GF-D8 (cell line): ENCODE measurements at regions not wholly inside any gene's neighbourhood (a gene's known extent, or its start where the extent isn't known, plus 50 kb on each side); places are given as distances from the start of the nearest gene placed in this dataset.

Source experiments
- DNase-seq: peaks from one replicate; lab custom pipeline; 2025; lab: John Stamatoyannopoulos, UW

DNA sequence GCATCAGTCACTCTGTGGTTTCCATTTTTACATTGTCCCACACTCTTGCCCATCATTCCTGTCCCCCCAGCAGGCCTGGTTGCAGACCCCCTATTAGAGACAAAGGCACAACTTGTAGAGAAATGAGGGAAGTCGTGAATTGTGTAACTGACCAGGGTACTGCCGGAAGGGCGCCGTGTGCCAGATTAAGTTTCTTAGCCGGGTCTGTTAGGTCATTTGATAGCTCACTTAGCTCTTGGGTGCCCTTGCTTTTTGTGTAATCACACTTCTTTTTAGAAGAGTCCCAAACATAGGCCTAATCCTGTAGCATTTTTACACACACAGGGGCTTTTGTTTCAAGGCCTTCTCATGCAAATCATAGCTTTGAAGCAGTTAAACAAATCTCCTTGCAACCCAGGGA lies 87.2 kb downstream of the CTAGE1 start:
- DNase-seq, result no peak

DNA sequence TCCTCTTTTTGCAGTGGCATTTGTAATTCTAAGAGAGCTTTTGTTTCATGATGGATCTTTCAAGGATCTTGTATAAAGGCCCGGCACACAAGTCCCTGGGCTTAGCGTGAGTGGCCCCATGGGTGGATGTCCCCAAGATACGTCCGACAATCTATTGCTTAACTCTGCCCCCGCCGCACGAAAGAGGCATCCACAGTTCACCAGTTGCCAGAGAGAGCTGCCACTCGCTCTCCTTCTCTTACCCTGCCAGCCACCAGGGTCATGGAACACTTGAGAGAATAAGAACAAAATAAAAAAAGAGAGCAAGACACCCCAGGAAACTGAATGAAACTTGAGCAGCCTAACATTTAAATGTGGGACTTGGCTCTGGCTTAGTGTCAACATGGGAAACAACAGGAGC lies 92.3 kb downstream of the CTAGE1 start:
- no peak for DNase-seq

DNA sequence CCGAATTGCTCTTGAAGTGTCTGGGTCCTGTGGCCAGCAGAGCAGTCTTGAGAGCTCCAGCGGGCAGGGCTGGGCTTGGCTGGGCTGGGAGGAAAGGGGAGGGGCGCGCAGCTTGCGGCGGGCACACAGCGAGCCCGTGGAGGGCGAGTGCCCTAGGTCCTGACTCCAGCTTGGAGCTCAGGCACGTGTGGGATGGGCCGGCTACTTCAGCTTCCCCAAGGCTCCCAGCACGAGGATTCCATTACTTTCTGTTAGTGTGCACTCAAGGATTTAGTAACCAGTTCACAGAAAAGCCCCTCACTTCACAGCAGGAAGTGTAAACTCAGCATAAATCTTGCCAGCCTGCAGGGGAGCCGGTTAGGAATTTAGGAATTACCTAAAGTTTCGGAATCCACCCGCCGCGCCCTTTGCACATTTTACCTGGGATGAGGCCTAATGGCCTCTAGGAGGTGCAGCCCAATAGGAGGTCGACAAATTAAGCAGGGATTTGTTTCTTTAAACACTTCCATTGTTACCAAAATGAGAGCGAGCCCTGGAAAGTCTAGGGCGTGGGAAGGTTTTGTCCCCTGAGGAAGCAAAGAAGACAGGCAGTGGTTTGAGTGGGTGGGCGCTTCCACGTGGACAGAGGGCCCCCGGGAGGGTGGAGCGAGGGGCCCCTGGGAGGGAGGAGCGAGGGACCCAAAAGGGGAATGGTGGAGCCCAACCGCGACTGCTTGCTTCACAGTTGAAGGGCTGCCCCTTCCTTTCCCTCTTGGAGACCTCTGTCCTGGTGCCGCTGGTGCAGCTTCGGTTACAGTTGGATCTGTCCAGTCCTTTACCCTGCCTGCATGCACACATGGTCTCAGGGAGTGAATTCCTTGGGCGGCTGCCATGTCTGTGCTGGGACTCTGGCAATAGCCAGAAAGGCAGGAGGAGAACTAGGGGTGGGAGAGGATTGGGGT lies 93.3 kb downstream of the CTAGE1 start:
- DNase-seq, result no peak

DNA sequence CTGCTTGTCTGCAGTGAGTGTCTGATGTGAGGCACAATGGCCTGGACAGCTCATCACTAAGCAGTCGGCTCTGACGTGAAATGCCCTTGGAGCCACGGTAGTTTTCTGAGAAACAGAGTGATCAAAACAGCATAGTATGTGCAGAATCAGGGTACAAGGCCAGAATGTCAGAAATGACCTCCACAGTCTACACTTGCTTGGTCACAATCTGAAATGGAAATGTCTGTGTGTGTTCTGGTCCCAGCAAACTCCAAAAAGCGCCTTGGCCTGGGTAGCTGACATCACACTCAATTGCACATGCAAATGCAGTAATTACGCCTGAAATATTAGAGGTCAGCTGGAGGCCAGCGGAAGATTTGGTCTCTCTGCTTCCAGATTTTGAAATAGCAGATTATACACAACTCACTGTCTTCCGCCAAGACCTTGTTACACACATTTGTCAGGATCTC lies 95.4 kb downstream of the CTAGE1 start:
- no peak for DNase-seq

DNA sequence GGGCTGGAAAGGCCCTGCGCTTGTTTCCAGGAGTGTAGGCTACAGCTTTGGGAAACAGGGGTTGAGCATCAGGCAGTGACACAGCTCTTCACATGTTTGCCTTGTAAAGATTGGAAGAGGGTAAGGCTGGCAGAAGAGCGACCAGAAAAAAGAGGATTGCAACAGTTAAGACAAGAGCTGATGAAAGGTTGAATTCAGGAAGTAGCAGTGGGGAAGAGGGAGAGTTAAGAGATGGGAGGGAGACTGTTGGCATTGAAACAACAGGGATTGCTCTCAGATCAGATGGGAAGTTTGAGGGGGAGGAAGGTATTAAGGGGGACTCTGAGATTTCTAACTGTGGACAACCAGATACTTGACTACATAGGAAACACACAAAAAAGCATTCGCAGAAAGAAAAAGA lies 96.9 kb downstream of the CTAGE1 start:
- DNase-seq, result no peak

DNA sequence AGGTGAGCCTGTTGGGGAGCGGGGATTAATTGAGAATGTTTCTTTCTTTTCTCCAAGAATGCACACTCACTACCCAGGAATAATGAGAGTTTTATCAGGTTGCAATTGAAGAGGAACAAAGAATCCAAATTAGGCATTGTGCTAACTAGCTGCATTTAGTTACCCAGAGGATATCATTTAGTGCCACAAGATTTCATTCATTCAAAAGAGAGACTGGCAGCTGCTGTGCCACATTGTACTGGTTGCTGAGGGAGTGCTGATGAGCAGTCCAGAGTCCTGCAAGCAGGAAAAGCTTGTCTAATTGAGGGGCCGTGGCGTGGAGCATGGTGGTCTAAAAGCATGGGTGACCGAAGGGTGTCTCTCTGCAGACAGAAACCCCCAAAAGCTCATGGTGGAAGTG lies 97.6 kb downstream of the CTAGE1 start:
- DNase-seq, result no peak

DNA sequence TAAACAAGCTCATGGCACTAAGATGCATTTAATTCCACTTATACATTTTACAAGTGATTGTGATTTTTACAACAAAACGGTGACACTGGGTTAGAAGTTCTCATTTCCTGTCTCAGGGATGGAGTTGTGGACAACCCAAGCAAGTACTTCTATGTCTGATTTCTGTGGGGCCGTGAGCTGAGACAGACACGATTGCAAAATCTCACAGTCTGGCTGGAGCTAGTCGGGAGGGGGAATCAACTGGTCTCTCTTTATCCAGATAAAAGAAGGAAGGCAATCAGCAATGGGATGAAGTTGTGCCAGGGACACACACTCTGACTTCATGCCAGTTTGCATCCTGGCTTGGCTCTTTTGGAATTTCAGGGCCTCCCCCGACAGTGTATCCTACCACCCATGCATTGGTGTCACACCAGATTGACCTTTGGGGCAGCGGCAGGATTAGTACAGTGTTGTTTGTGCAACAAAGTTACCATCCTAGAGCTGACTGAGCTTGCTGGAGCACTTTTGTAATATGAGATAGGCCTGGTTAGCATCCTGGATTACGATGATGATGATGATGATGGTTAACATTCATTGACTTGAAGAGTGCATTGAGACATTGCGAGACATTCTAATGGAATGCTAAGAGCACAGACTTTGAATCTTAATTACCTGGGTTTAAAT lies 98.8 kb downstream of the CTAGE1 start:
- DNase-seq, result no peak

DNA sequence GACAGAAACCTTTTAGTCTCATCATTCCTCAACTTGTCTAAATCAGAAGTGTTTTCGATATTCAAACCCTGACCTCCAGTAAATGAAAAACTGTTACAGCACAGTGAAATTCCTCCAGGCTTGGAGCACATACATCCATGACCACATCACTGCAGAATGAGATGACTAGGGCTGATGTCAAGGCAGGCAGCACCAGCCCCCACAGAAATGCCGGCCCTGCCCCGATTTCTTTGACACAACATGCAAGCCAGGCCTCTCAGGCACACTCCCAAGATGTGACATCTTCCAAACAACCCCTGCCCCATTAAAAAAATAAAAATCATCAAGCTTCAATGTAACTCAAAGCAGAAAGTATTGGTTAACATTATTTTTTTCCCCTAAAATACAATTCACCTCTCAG lies 103.3 kb downstream of the CTAGE1 start:
- no peak for DNase-seq

DNA sequence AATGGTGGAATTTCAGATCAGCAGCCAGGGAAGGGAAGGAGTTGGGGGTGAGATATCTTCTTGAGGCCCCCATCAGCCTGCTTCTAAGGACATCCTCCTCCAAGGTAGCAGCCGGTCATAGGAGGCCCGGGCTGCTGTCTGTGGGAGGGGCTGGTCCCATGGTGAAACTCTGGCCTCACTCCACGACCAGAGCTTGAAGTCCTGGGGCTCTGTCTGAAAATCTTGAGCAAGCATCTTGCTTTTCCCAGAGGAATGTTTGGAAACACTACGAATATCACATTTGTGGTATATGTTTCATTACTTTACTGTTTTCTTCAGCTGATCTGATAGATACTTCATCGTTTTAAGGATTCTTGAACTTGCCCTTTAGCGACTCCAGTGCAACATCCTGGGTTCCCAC lies 103.7 kb downstream of the CTAGE1 start:
- DNase-seq, result no peak

DNA sequence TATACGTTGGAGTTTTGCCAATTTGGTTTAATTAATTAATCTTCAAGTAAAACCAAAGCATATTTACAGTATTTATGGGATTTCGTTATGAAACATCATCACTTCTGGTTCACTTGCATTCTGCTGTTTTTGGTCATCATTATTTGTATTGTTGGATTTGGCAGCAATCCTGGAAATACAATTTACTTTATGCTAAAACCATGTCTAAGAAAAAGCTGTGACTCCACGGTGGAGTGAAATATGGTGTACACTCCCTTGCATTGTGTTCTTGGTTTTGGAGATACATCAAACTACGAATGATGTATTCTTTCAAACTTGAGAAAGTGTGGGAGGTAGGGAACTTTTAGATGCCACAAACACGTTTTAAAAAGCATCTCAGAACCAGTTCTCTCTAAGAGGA lies 106.4 kb downstream of the CTAGE1 start:
- no peak for DNase-seq

DNA sequence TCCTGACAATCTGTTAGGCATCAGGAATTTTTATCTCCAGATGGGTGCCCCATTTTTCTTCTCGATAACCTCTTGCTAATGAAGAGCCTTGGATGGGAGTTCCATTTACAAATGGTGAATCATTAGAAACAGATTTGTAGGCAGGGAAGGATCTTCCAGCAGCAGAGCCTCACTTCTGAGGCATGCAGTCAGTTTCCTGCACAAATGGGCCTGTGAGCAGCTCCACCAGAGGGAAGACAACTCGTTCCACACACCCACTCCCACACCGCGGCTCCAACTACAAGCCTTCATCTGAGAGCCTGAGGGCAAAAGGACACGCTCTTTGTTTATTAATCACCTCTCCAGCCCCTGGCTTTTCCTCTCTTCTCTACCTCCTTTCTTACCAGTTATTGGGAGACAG lies 108.5 kb downstream of the CTAGE1 start:
- DNase-seq, result no peak

DNA sequence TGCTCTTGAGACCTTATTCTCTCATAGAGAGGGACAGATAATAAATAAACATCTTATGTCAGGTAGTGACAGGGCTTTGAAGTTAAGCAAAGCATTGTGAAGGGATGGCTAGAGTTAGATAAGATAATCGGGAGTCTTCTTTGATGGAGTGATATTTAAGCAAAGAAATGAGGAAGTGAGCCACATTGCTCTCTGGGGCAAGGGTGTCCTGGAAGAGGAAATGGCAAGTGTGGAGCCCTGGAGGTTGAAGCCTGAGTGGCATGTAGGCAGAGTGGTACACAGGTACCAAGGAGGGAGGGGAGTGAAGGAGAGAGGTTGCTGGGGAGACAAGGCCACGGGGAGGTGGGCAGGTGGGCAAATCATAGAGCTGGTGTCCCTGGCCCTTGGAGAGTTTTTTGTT lies 110.2 kb downstream of the CTAGE1 start:
- peak; percentile 59 for DNase-seq

DNA sequence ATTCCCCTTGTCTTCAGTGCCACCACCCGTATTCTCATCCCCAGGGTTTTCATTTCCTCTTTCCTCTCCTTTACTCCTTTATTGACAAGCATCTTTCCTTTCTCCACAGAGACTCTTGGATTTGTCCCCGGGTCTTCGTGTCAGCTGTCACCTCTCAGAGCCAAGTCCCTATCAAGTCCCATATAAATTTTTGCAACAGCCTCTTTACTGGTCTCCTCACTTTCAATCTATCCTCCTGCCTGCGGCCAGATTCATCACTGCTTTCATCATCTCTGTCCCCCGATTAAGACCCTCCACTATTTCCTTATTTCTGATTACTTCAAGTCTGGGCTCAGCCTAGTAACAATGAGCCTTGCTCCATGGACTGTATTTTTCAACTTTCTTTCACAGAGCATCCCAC lies 113.8 kb downstream of the CTAGE1 start:
- DNase-seq, result no peak

DNA sequence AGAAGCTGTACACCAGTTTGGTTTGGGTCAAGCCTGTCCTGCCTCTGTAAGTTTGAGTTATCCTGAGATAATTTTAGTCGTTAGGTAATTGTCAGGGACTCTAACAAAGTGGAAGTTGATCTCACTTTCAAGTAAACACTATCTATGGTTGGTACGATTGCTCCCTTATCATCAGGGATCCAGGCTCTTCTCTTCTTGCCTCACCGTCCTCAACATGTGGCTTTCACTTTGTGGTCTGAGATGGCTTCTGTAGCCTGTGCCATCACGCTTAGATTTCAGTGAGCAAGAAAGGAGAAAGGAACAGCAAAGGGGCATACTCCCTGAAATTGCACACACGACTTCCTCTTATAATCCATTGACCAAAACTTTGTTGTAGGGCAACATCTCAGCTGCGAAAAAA lies 115.6 kb downstream of the CTAGE1 start:
- DNase-seq, result peak; percentile 98

DNA sequence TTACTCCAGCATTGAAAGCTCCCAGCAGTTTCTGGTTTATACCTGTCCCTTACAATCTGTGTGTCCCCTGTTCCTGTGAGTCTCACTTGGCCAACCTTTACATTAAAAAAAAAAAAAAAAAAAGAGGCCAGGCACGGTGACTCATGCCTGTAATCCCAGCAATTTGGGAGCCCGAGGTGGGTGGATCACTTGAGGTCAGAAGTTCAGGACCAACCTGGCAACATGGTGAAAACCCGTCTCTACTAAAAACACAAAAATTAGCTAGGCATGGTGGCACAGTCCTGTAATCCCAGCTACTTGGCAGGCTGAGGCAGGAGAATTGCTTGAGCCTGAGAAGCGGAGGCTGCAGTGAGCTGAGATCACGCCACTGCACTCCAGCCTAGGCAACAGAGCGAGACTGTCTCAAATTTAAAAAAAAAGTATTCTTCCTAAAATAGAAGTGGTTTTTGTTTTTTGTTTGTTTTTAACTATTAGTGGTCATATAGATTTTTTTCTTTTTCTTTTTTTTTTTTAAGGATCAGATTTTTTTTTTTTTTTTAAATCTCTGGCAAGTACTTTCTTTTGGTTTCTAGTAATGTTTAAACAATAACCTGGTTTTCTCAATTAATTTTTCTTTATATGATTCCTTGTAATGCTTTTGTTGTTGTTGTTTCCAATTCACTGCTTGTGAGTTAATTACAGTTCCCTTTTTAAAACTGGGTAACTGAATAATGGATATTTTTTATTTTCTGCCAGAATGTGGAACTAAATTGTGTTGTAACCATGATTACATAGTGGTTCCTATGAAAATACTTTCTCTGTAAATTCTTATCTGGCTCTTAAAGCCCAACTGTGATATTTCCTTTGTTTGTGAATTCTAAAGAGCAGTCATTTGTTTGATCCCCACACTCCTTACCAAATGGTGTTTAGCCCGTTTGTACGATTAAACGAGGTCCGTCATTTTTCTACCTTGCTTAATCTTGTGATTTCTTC lies 116.8 kb downstream of the CTAGE1 start:
- DNase-seq, result peak; percentile 90

DNA sequence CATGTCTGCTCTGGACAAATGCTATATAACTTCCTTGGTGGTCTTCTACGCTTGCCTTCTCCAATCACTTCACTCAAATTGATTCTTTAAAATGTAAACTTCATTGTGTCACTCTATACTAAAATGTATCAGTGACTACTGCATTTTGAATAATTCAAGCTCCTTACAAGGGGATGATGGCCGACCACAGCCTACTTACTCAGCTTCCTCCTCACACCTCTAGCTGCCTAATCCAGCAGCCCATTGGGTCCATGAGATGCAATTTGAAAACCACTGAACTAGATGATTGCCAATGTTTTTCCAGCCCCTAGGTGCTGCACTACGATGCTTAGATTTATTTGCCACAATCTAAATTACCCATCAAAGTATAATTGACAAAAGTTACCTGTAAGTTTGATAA lies 120.7 kb downstream of the CTAGE1 start:
- no peak for DNase-seq

DNA sequence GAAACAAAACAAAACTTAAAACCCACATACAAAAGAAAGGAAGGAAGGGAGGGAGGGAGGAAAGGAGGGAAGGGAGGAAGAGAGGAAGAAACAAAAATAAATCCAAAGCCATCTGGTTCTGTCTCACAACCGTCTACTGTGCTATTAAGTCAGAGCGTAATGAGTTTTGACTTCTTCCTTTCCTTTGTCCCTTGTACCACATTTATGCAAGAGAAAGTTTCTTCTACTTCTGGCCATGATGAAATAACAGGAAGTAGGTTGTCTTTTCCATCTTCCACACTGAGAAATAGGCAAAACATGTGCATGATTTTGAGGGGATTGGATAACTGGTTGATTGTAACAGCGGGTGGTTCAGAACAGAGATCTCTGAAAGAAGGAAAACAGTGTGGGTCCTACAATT lies 121.4 kb downstream of the CTAGE1 start:
- peak; percentile 53 for DNase-seq

DNA sequence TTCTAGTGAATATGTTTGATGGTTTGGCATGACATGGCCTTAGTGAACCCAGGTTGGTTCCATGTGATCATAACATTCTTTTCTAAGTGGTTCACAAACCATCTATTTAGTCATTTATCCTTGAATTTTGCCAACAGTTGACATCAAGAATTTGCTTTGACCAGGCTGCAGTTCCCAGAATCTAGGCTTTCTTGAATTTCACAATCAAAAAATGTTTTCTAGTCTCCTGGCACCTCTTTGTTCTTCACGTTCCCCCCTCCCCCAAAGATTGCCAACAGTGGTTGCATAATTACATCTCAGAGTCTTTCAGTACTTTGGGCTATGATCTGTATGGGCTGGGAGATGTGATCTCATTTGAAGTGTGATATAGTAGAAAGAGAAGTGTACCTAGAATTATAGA lies 124.0 kb downstream of the GATA6 start:
- DNase-seq, result no peak

DNA sequence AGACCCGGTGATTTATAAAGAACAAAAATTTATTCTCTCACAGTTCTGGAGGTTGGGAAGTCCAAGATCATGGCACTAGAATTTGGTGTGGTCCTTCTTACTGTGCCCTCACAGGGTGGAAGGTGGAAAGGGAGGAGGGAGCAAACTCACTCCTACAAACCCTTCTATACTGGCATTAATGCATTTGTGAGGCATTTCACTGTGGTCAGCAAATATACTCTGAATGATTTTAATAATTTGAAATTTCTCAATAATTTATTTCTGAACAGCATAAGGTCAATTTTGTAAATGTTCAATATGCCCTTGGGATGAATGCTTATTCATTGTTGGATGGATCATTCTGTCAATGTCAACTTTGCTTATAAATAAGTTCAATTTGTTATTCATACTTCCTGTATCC lies 120.6 kb downstream of the GATA6 start:
- no peak for DNase-seq

DNA sequence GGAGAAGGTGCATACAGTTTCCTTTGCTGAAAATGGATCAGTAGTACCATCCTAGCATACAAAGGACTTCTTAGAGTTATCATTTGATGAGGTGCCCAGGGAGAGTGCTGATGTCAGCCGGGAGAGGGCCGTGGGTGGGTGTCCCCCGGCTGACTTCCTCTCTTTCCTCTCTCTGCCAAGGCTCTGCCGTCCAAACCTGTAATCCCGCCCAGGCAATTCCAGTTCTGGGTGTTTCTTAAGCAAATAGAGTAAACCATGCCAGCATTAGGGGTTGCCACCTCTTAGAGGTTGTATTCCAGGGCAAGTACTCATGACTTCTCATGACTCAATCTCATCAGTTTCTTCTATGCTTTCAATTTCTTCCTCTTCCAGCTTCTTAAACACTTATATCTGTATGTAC lies 117.2 kb downstream of the GATA6 start:
- DNase-seq, result no peak

DNA sequence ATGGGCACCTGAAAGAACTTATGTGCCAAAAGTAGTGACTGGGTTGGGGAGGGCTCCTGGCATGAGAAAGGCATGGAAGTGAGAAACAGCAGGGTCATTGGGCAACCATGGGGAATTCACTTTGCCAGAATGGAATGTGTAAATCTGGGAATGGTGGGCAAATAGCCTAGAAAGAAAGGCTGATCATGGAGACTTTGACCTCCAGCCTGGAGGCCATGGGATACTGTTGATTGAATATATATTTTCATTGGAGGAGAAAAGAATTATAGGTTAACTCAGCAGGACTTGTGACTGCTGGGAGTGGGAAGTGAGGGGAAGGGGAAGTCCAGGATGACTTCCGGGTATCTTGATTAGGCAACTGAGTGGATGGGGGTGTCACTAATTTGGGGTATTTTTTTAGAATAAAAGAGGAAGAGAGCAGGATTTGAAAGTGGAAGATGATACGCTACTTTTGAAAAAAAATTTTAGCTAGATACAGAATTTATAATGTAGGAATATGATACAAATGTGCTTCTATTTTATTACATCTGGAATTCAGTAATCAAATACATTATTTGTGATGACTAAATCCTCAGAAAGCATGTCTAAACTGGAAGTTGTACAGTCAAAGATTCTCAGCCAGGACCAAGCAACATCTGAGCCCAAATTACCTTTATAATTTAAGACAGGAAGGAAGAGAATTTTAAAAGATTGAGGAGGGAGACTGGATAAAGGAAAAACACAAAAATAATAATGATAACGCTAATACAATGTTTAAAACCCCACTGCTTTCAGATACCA lies 116.2 kb downstream of the GATA6 start:
- no peak for DNase-seq
